ENCODE measurements at regions not wholly inside any gene's neighbourhood (a gene's known extent, or its start where the extent isn't known, plus 50 kb on each side); places are given as distances from the start of the nearest gene placed in this dataset.

- TF ChIP-seq CTCF (IDR thresholded peaks at IDR 0.05; ENCODE audit: low read depth, low read length, missing control alignments) = no peak
- in situ Hi-C loops (cut with HindIII; ENCODE audit: low sequenced_read_pairs) = no loop called here
- H3K4me3 ChIP-seq (ENCODE audit: low read depth, low read length) = no peak overlapping the region
- no peak for DNase-seq (ENCODE audit: low read depth)
Observed at GRCh38 chr6:146874278-146875018, 275.7 kb downstream of the ADGB start.

GRCh38 chr6:146875927-146876270 is 277.1 kb downstream of the ADGB start:
- in situ Hi-C loops (cut with HindIII; ENCODE audit: low sequenced_read_pairs) = no loop called here
- TF ChIP-seq CTCF (IDR thresholded peaks at IDR 0.05; ENCODE audit: low read depth, low read length, missing control alignments) = no peak
- no peak overlapping the region for H3K4me3 ChIP-seq (ENCODE audit: low read depth, low read length)
- no peak for DNase-seq (ENCODE audit: low read depth)

- in situ Hi-C loops (cut with HindIII; ENCODE audit: low sequenced_read_pairs) = no loop called here
- TF ChIP-seq CTCF (IDR thresholded peaks at IDR 0.05; ENCODE audit: low read depth, low read length, missing control alignments) = no peak
- DNase-seq (ENCODE audit: low read depth) = no peak
- H3K4me3 ChIP-seq (ENCODE audit: low read depth, low read length) = no peak overlapping the region
Observed at GRCh38 chr6:146876271-146877151, 277.7 kb downstream of the ADGB start.

GRCh38 chr6:146878168-146878951 is 279.6 kb downstream of the ADGB start:
- no peak overlapping the region for H3K4me3 ChIP-seq (ENCODE audit: low read depth, low read length)
- in situ Hi-C loops (cut with HindIII; ENCODE audit: low sequenced_read_pairs) = no loop called here
- no peak for TF ChIP-seq CTCF (IDR thresholded peaks at IDR 0.05; ENCODE audit: low read depth, low read length, missing control alignments)
- no peak for DNase-seq (ENCODE audit: low read depth)

GRCh38 chr6:146878952-146879340 is 280.2 kb downstream of the ADGB start:
- in situ Hi-C loops (cut with HindIII; ENCODE audit: low sequenced_read_pairs) = no loop called here
- no peak overlapping the region for H3K4me3 ChIP-seq (ENCODE audit: low read depth, low read length)
- TF ChIP-seq CTCF (IDR thresholded peaks at IDR 0.05; ENCODE audit: low read depth, low read length, missing control alignments) = no peak
- no peak for DNase-seq (ENCODE audit: low read depth)

DNA sequence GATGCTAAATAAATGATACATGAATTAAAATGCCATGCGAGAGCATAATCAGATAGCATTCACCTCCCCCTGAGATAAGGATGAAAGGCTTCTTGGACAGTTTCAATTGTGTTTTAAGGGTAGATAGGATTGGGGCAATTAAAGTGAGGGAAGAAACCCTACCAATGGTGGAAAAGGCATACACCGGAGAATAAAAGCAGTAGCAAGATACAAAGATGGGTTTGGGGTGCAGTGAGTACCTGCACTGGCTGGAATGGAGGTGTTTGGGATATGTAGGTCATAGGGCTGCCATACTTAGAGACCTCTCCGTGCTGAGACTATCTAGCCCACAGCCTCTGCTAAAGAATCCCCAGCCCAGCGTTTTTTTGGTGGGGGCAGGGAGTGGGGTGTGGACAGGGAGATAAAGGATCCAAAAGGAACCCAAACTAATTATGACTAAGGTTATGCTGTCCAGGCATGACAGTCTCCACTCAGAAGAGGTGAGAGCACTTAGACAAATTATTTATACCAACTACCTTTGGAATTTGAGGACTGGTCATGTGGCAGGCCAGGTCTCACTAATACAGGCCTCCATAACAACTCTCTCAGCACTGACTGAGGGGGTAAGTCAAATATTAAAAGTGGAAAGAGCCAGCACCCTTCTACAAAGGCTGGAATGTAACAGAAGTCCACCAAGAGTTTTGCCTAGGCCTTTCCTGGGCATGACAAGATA is 280.8 kb downstream of the ADGB start:
- TF ChIP-seq CTCF (IDR thresholded peaks at IDR 0.05; ENCODE audit: low read depth, low read length, missing control alignments) = no peak
- H3K4me3 ChIP-seq (ENCODE audit: low read depth, low read length) = no peak overlapping the region
- in situ Hi-C loops (cut with HindIII; ENCODE audit: low sequenced_read_pairs) = no loop called here
- DNase-seq (ENCODE audit: low read depth) = no peak

All from astrocyte of the cerebellum (primary cell).